ENCODE measurements at regions not wholly inside any gene's neighbourhood (a gene's known extent, or its start where the extent isn't known, plus 50 kb on each side); places are given as distances from the start of the nearest gene placed in this dataset.
"Not testable (repeated sequence)": the region's sequence is repeated elsewhere in the genome, so short reads cannot be mapped to it uniquely, and the experiment has no call there.

DNA sequence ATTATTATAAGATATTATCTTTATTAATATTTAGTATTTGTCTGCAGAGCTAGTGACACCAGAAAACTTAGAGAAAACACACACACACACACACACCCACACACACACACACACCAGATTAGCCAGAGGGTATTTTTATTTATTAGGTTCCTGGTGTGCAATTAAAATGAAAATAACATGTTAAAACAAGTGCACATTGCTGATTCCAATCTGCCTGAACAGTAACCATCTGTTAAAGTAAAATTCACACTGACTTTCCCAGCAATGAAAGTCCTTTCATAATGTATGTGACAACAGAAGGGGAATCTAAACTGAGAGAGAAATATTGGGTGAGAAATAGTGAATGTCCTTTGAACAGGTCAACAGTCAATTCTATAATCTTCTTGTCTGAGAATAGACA lies 2323.5 kb upstream of the ACO1 start:
- no peaks in the 10 kb centered on the region for H3K36me3 ChIP-seq (ENCODE audit: control insufficient read depth in 1 of 2, insufficient read depth in 2 of 2, low read depth in 1 of 2, low read length in 2 of 2)
- no peak overlapping the region for H2AK5ac ChIP-seq (ENCODE audit: low read length, severe bottlenecking)
- no peaks in the 10 kb centered on the region for H3K4me1 ChIP-seq (ENCODE audit: control insufficient read depth, insufficient read depth, low read depth, low read length)
- H3K23ac ChIP-seq (ENCODE audit: low read length in 2 of 2), result no peak overlapping the region
- H3K18ac ChIP-seq (ENCODE audit: low read depth in 1 of 2, low read length in 2 of 2), result no peak overlapping the region
- H3K27ac ChIP-seq (ENCODE audit: low read length, poor library complexity, severe bottlenecking), result no peak overlapping the region
- no peak overlapping the region for H2BK12ac ChIP-seq (ENCODE audit: low read length in 2 of 2)
- no peak overlapping the region for H4K91ac ChIP-seq (ENCODE audit: low read length)
- no peak overlapping the region for H2BK5ac ChIP-seq (ENCODE audit: low read depth, low read length, poor library complexity, severe bottlenecking)
- H2AFZ ChIP-seq (ENCODE audit: low read depth, low read length), result no peak overlapping the region
- H3K4ac ChIP-seq (ENCODE audit: low read depth in 1 of 2, low read length in 2 of 2), result no peak overlapping the region
- H3K79me1 ChIP-seq (replicated peaks; ENCODE audit: low read length, poor library complexity, severe bottlenecking), result no peaks in the 10 kb centered on the region
- no peak overlapping the region for H3K4me2 ChIP-seq (ENCODE audit: low read length, poor library complexity, severe bottlenecking)
- no peak overlapping the region for H2BK120ac ChIP-seq (ENCODE audit: low read depth, low read length)
- no peak overlapping the region for H4K8ac ChIP-seq (ENCODE audit: low read length)
- no peaks in the 10 kb centered on the region for H3K27me3 ChIP-seq (ENCODE audit: control insufficient read depth in 1 of 2, insufficient read depth in 1 of 2, low read length in 2 of 2)
- H2BK15ac ChIP-seq (ENCODE audit: low read depth, poor library complexity, severe bottlenecking), result no peak overlapping the region
- H3K9ac ChIP-seq (ENCODE audit: low read length), result no peak overlapping the region
- no peak overlapping the region for H3K14ac ChIP-seq (ENCODE audit: low read length in 2 of 2)
- DNase-seq, result no peak
- H3K9me3 ChIP-seq (ENCODE audit: control insufficient read depth, low read length), result no peaks in the 10 kb centered on the region
- H3K4me3 ChIP-seq (ENCODE audit: insufficient read depth in 1 of 2, low read depth in 1 of 2, low read length in 2 of 2), result no peak overlapping the region

DNA sequence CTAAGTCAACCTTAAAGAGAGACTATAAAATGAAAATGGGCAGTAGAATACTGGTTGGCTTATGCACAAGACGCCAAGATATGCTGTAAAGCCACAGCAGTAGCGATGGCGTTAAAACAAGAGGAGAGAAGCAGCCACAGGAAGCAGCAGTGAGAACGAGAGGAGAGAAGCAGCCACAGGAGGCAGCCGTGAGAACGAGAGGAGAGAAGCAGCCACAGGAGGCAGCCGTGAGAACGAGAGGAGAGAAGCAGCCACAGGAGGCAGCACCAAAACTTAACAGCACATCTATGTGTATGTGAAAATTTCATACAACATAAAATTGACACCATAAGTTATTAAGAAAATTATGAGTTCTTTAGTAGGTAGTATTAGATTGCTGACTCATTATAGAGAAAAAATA lies 2318.6 kb upstream of the ACO1 start:
- Histone ChIP-seq H2BK120ac (ENCODE audit: low read depth, low read length) (no peak overlapping the region), H3K27me3 (ENCODE audit: control insufficient read depth in 1 of 2, insufficient read depth in 1 of 2, low read length in 2 of 2) (no peaks in the 10 kb centered on the region), H3K36me3 (ENCODE audit: control insufficient read depth in 1 of 2, insufficient read depth in 2 of 2, low read depth in 1 of 2, low read length in 2 of 2) (no peaks in the 10 kb centered on the region), H4K8ac (ENCODE audit: low read length) (no peak overlapping the region), H3K4ac (ENCODE audit: low read depth in 1 of 2, low read length in 2 of 2) (no peak overlapping the region), H4K91ac (ENCODE audit: low read length) (no peak overlapping the region), H3K79me1 (replicated peaks; ENCODE audit: low read length, poor library complexity, severe bottlenecking) (no peaks in the 10 kb centered on the region), H3K4me3 (ENCODE audit: insufficient read depth in 1 of 2, low read depth in 1 of 2, low read length in 2 of 2) (no peak overlapping the region), H3K4me2 (ENCODE audit: low read length, poor library complexity, severe bottlenecking) (no peak overlapping the region), H3K14ac (ENCODE audit: low read length in 2 of 2) (no peak overlapping the region), H2BK12ac (ENCODE audit: low read length in 2 of 2) (no peak overlapping the region), H2AFZ (ENCODE audit: low read depth, low read length) (no peak overlapping the region), H3K9ac (ENCODE audit: low read length) (no peak overlapping the region), H3K9me3 (ENCODE audit: control insufficient read depth, low read length) (no peaks in the 10 kb centered on the region), H3K18ac (ENCODE audit: low read depth in 1 of 2, low read length in 2 of 2) (no peak overlapping the region), H3K23ac (ENCODE audit: low read length in 2 of 2) (no peak overlapping the region), H3K4me1 (ENCODE audit: control insufficient read depth, insufficient read depth, low read depth, low read length) (no peaks in the 10 kb centered on the region), H2BK15ac (ENCODE audit: low read depth, poor library complexity, severe bottlenecking) (no peak overlapping the region), H3K27ac (ENCODE audit: low read length, poor library complexity, severe bottlenecking) (no peak overlapping the region), H2BK5ac (ENCODE audit: low read depth, low read length, poor library complexity, severe bottlenecking) (no peak overlapping the region), H2AK5ac (ENCODE audit: low read length, severe bottlenecking) (no peak overlapping the region)
- DNase-seq, result no peak
- 65% methylated on average over 4 of the region's 8 CpGs for WGBS

DNA sequence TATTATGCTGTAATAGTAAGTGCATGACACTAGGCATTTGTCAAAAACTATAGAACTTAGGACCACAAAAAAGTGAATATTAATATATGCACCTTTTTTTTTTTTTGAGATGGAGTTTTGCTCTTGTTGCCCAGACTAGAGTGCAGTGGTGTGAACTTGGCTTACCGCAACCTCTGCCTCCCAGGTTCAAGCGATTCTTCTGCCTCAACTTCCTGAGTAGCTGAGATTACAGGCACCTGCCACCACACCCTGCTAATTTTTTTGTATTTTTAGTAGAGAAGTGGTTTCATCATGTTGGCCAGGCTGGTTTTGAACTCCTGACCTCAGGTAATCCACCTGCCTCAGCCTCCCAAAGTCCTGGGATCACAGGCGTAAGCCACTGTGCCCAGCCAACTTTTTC lies 2315.2 kb upstream of the ACO1 start:
- H3K14ac ChIP-seq (ENCODE audit: low read length in 2 of 2); H2AFZ ChIP-seq (ENCODE audit: low read depth, low read length); H2BK12ac ChIP-seq (ENCODE audit: low read length in 2 of 2); H3K4ac ChIP-seq (ENCODE audit: low read depth in 1 of 2, low read length in 2 of 2); H2AK5ac ChIP-seq (ENCODE audit: low read length, severe bottlenecking); H3K27ac ChIP-seq (ENCODE audit: low read length, poor library complexity, severe bottlenecking); H3K4me1 ChIP-seq (ENCODE audit: control insufficient read depth, insufficient read depth, low read depth, low read length); H4K8ac ChIP-seq (ENCODE audit: low read length); DNase-seq; H4K91ac ChIP-seq (ENCODE audit: low read length); H3K23ac ChIP-seq (ENCODE audit: low read length in 2 of 2); H3K4me2 ChIP-seq (ENCODE audit: low read length, poor library complexity, severe bottlenecking); H3K4me3 ChIP-seq (ENCODE audit: insufficient read depth in 1 of 2, low read depth in 1 of 2, low read length in 2 of 2); H2BK120ac ChIP-seq (ENCODE audit: low read depth, low read length); H2BK5ac ChIP-seq (ENCODE audit: low read depth, low read length, poor library complexity, severe bottlenecking); H3K9me3 ChIP-seq (ENCODE audit: control insufficient read depth, low read length); H2BK15ac ChIP-seq (ENCODE audit: low read depth, poor library complexity, severe bottlenecking); H3K18ac ChIP-seq (ENCODE audit: low read depth in 1 of 2, low read length in 2 of 2); H3K27me3 ChIP-seq (ENCODE audit: control insufficient read depth in 1 of 2, insufficient read depth in 1 of 2, low read length in 2 of 2); H3K36me3 ChIP-seq (ENCODE audit: control insufficient read depth in 1 of 2, insufficient read depth in 2 of 2, low read depth in 1 of 2, low read length in 2 of 2); H3K79me1 ChIP-seq (replicated peaks; ENCODE audit: low read length, poor library complexity, severe bottlenecking); H3K9ac ChIP-seq (ENCODE audit: low read length): not testable (repeated sequence)
- WGBS, result 100% methylated on average over 1 of the region's 3 CpGs

DNA sequence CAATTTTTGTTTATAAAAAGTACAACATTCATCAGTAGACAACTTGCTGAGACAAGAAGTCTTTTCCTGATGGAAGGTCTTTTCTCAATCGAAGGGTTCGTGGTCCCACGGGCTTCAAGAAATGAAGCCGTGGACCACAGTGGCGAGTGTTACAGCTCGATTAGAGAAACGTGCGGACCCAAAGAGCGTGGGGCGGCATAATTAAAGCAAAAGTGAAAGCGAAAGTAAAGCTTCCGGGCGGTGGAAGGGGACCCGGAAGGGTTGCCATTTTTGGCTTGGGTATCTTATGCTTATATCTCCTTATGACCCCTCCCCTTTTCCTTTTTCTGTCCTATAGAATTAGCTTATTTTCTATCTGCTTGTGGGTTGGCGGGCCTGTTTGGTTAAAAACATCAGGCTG lies 2309.4 kb upstream of the ACO1 start:
- Histone ChIP-seq H3K18ac (ENCODE audit: low read depth in 1 of 2, low read length in 2 of 2) (no peak overlapping the region), H3K23ac (ENCODE audit: low read length in 2 of 2) (no peak overlapping the region), H2AFZ (ENCODE audit: low read depth, low read length) (no peak overlapping the region), H2BK5ac (ENCODE audit: low read depth, low read length, poor library complexity, severe bottlenecking) (no peak overlapping the region), H3K4ac (ENCODE audit: low read depth in 1 of 2, low read length in 2 of 2) (no peak overlapping the region), H3K36me3 (ENCODE audit: control insufficient read depth in 1 of 2, insufficient read depth in 2 of 2, low read depth in 1 of 2, low read length in 2 of 2) (no peaks in the 10 kb centered on the region), H3K79me1 (replicated peaks; ENCODE audit: low read length, poor library complexity, severe bottlenecking) (no peaks in the 10 kb centered on the region), H2BK15ac (ENCODE audit: low read depth, poor library complexity, severe bottlenecking) (no peak overlapping the region), H4K91ac (ENCODE audit: low read length) (no peak overlapping the region), H3K14ac (ENCODE audit: low read length in 2 of 2) (no peak overlapping the region), H3K27me3 (ENCODE audit: control insufficient read depth in 1 of 2, insufficient read depth in 1 of 2, low read length in 2 of 2) (no peaks in the 10 kb centered on the region), H3K4me2 (ENCODE audit: low read length, poor library complexity, severe bottlenecking) (no peak overlapping the region), H2BK120ac (ENCODE audit: low read depth, low read length) (no peak overlapping the region), H3K27ac (ENCODE audit: low read length, poor library complexity, severe bottlenecking) (no peak overlapping the region), H3K4me1 (ENCODE audit: control insufficient read depth, insufficient read depth, low read depth, low read length) (no peaks in the 10 kb centered on the region), H3K9ac (ENCODE audit: low read length) (no peak overlapping the region), H3K9me3 (ENCODE audit: control insufficient read depth, low read length) (no peaks in the 10 kb centered on the region), H3K4me3 (ENCODE audit: insufficient read depth in 1 of 2, low read depth in 1 of 2, low read length in 2 of 2) (no peak overlapping the region), H2AK5ac (ENCODE audit: low read length, severe bottlenecking) (no peak overlapping the region), H4K8ac (ENCODE audit: low read length) (no peak overlapping the region), H2BK12ac (ENCODE audit: low read length in 2 of 2) (no peak overlapping the region)
- no peak for DNase-seq
- 95% methylated on average over 12 of the region's 15 CpGs for WGBS
